Upper lobe of left lung (tissue), 6 donors: ENCODE measurements at regions not wholly inside any gene's neighbourhood (a gene's known extent, or its start where the extent isn't known, plus 50 kb on each side); places are given as distances from the start of the nearest gene placed in this dataset.

Experiments used
- ATAC-seq, 2 donors: fragments of 200-7000 bp; cut with Tn5 transposase; one replicate each; pipeline ENCODE4 v1.9.1; 2022; ENCODE audit warnings: mild to moderate bottlenecking in 2 of 2, moderate library complexity in 2 of 2; ENCODE audit not compliant: low FRiP score in 2 of 2
- DNase-seq, 2 donors: peaks; one replicate each; pipeline ENCODE4 v3.0.0-alpha.2; 2019 to 2020
- H3K27ac ChIP-seq, 4 donors: fragments of 200-600 bp; sonication (generic); one replicate each; pipeline ENCODE4 v1.5.1; 2016 to 2019
- H3K27me3 ChIP-seq, 4 donors: fragments of 200-600 bp; sonication (generic); one replicate each; pipeline ENCODE4 v1.5.1; 2017 to 2019
- H3K36me3 ChIP-seq, 4 donors: fragments of 200-600 bp; sonication (generic); one replicate each; pipeline ENCODE4 v1.5.1; 2016 to 2019
- H3K4me1 ChIP-seq, 4 donors: fragments of 200-600 bp; sonication (generic); one replicate each; pipeline ENCODE4 v1.5.1; 2018 to 2019
- H3K4me3 ChIP-seq, 4 donors: fragments of 200-600 bp; sonication (generic); one replicate each; pipeline ENCODE4 v1.5.1; 2017 to 2019; ENCODE audit warnings: mild to moderate bottlenecking in 2 of 4, moderate library complexity in 1 of 4
- H3K9me3 ChIP-seq, 4 donors: fragments of 200-600 bp; sonication (generic); one replicate each; pipeline ENCODE4 v1.5.1; 2018 to 2019
- CTCF ChIP-seq, 6 experiments: fragments of 450-650 bp in 4 of 6; fragments of 200-600 bp in 2 of 6; sonication (generic) in 2 of 6; IDR thresholded peaks; one replicate each; pipeline ENCODE4 v1.5.1; 2016 to 2019; ENCODE audit warnings: antibody characterized with exemption in 6 of 6
- EP300 ChIP-seq, 4 donors: sonication (generic); formaldehyde crosslinking; IDR thresholded peaks; one replicate each; pipeline ENCODE4 v1.5.1; 2017; ENCODE audit warnings: antibody characterized with exemption in 4 of 4, control low read depth in 2 of 4
- POLR2A ChIP-seq, 4 donors: fragments of 450-650 bp; IDR thresholded peaks; one replicate each; pipeline ENCODE4 v1.5.1; 2016 to 2017; ENCODE audit warnings: antibody characterized with exemption in 4 of 4, mild to moderate bottlenecking in 2 of 4
- POLR2AphosphoS5 ChIP-seq, 2 donors: sonication (generic); formaldehyde crosslinking; IDR thresholded peaks; one replicate each; pipeline ENCODE4 v1.5.1; 2017; ENCODE audit warnings: antibody characterized with exemption in 2 of 2
- WGBS, 2 donors: methylation state at CpG; one replicate each; pipeline ENCODE4 v1.1.5; 2017 to 2018; 5-methylcytosine and 5-hydroxymethylcytosine counted together
- donor health status: DM: no; HTN: no; CAD: no; lungs with moderate emphysema.
- donor health status: DM: no; HTN: yes; CAD: no; lungs with severe emphysema.

- WGBS, 2 donors, result 85% methylated on average over 3 of the region's 3 CpGs
- Histone ChIP-seq H3K36me3 (no peaks in the 10 kb centered on the region), H3K4me1 (no peaks in the 10 kb centered on the region), H3K27ac (no peak overlapping the region), H3K27me3 (no peaks in the 10 kb centered on the region), H3K4me3 (no peak overlapping the region), H3K9me3 (no peaks in the 10 kb centered on the region)
- DNase-seq, result no peak
- ATAC-seq, result no peak
- no peak for TF ChIP-seq CTCF (IDR thresholded peaks at IDR 0.05)
- no peak for TF ChIP-seq POLR2AphosphoS5 (IDR thresholded peaks at IDR 0.05)
- TF ChIP-seq EP300 (IDR thresholded peaks at IDR 0.05), result no peak
- no peak for TF ChIP-seq POLR2A (IDR thresholded peaks at IDR 0.05)
Observed at GRCh38 chr5:120082316-120083068, 381.6 kb upstream of the PRR16 start.

GRCh38 chr5:120083851-120084542 lies 380.1 kb upstream of the PRR16 start:
- Histone ChIP-seq H3K4me1 (no peaks in the 10 kb centered on the region), H3K36me3 (no peaks in the 10 kb centered on the region), H3K4me3 (no peak overlapping the region), H3K27ac (no peak overlapping the region), H3K9me3 (no peaks in the 10 kb centered on the region), H3K27me3 (no peaks in the 10 kb centered on the region)
- DNase-seq (no peak), ATAC-seq (no peak)
- TF ChIP-seq EP300 (IDR thresholded peaks at IDR 0.05) (no peak), POLR2A (IDR thresholded peaks at IDR 0.05) (no peak), CTCF (IDR thresholded peaks at IDR 0.05) (no peak), POLR2AphosphoS5 (IDR thresholded peaks at IDR 0.05) (no peak)

DNA sequence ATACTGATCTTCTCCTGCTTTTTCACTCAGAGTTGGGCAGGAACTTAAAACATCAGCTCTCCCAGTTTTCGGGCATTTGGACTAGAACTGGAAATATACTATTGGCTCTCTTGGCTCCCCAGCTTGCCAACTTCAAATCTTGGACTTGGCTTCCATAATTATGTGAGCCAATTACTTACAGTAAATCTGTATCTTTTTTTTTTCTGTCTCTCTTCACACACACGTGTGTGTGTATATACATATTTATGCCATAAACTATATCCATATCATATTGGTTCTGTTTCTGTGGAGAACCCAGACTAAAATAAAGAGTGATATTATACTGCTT lies 379.6 kb upstream of the PRR16 start:
- no peaks in the 10 kb centered on the region for H3K4me1 ChIP-seq
- no peaks in the 10 kb centered on the region for H3K36me3 ChIP-seq
- no peaks in the 10 kb centered on the region for H3K9me3 ChIP-seq
- no peak for TF ChIP-seq POLR2AphosphoS5 (IDR thresholded peaks at IDR 0.05)
- DNase-seq, result no peak
- H3K27me3 ChIP-seq, result no peaks in the 10 kb centered on the region
- H3K4me3 ChIP-seq, result no peak overlapping the region
- H3K27ac ChIP-seq, result no peak overlapping the region
- 68 to 78% methylated on average over 2 of the region's 2 CpGs for WGBS, 2 donors
- ATAC-seq, result no peak

DNA sequence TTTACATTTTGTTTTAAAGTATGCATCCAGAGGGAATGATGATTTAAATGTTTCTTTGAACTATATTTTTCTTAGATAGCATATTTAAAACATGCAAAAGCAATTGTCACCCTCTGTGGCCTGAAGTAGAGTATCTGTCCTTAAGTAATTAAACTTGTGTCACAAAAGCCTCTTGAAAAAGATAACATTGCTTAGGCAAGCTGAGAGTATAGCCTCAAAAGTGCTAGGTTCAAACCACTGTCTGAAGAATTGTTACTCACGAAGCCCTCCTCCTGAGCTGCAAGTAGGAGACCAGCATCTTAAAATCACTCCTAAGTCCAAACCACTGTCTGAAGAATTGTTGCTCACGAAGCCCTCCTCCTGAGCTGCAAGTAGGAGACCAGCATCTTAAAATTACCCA lies 378.0 kb upstream of the PRR16 start:
- DNase-seq (no peak), ATAC-seq (no peak)
- H3K36me3 ChIP-seq, result no peaks in the 10 kb centered on the region
- TF ChIP-seq CTCF (IDR thresholded peaks at IDR 0.05) (no peak), POLR2AphosphoS5 (IDR thresholded peaks at IDR 0.05) (no peak), POLR2A (IDR thresholded peaks at IDR 0.05) (no peak)
- H3K4me3 ChIP-seq, result no peak overlapping the region
- 72 to 76% methylated on average over 2 of the region's 2 CpGs for WGBS, 2 donors
- no peaks in the 10 kb centered on the region for H3K27me3 ChIP-seq
- no peak overlapping the region for H3K27ac ChIP-seq
- no peaks in the 10 kb centered on the region for H3K9me3 ChIP-seq
- H3K4me1 ChIP-seq, result no peaks in the 10 kb centered on the region

GRCh38 chr5:120088412-120088811 lies 375.7 kb upstream of the PRR16 start:
- Histone ChIP-seq H3K4me3 (no peak overlapping the region), H3K27me3 (no peaks in the 10 kb centered on the region), H3K4me1 (no peaks in the 10 kb centered on the region), H3K36me3 (no peaks in the 10 kb centered on the region), H3K9me3 (no peaks in the 10 kb centered on the region), H3K27ac (no peak overlapping the region)
- ATAC-seq (no peak), DNase-seq (no peak)
- 68 to 76% methylated on average over 2 of the region's 2 CpGs for WGBS, 2 donors
- no peak for TF ChIP-seq CTCF (IDR thresholded peaks at IDR 0.05)
- TF ChIP-seq POLR2A (IDR thresholded peaks at IDR 0.05), result no peak
- TF ChIP-seq POLR2AphosphoS5 (IDR thresholded peaks at IDR 0.05), result no peak
- no peak for TF ChIP-seq EP300 (IDR thresholded peaks at IDR 0.05)
